ENCODE measurements at regions not wholly inside any gene's neighbourhood (a gene's known extent, or its start where the extent isn't known, plus 50 kb on each side); places are given as distances from the start of the nearest gene placed in this dataset.

- H3K36me3 ChIP-seq: no peaks in the 10 kb centered on the region
- no peak overlapping the region for H3K4me3 ChIP-seq
- no peak for DNase-seq
- TF ChIP-seq CTCF (IDR thresholded peaks at IDR 0.05): no peak
- peaks cover 0 to 55% (median 0%) of the 10 kb centered on the region in 11 donors for H3K9me3 ChIP-seq
- H3K4me1 ChIP-seq: no peaks in the 10 kb centered on the region
- no peak for ATAC-seq
- H3K27me3 ChIP-seq: no peaks in the 10 kb centered on the region
- 50 to 52% methylated on average over 6 of the region's 6 CpGs for WGBS, 2 donors
- intact Hi-C loops (cut with DNase I): no loop called here
- no peak overlapping the region for H3K27ac ChIP-seq
Observed at GRCh38 chr19:27705896-27706295, 1507.1 kb downstream of the UQCRFS1 start.

- Histone ChIP-seq H3K4me3 (no peak overlapping the region), H3K36me3 (no peaks in the 10 kb centered on the region), H3K27me3 (no peaks in the 10 kb centered on the region), H3K27ac (no peak overlapping the region), H3K9me3 (peaks cover 0 to 78% (median 3%) of the 10 kb centered on the region in 11 donors), H3K4me1 (no peaks in the 10 kb centered on the region)
- 61 to 62% methylated on average over 3 of the region's 3 CpGs for WGBS, 2 donors
- intact Hi-C loops (cut with DNase I): no loop called here
- DNase-seq (no peak), ATAC-seq (no peak)
- TF ChIP-seq CTCF (IDR thresholded peaks at IDR 0.05): no peak
Observed at GRCh38 chr19:27694361-27695055, 1518.4 kb downstream of the UQCRFS1 start.

- no peak overlapping the region for H3K27ac ChIP-seq
- DNase-seq (no peak), ATAC-seq (no peak)
- intact Hi-C loops (cut with DNase I): no loop called here
- peaks cover 0 to 72% (median 0%) of the 10 kb centered on the region in 11 donors for H3K9me3 ChIP-seq
- H3K4me3 ChIP-seq: no peak overlapping the region
- no peaks in the 10 kb centered on the region for H3K4me1 ChIP-seq
- 63 to 64% methylated on average over 4 of the region's 4 CpGs for WGBS, 2 donors
- H3K27me3 ChIP-seq: no peaks in the 10 kb centered on the region
- no peak for TF ChIP-seq CTCF (IDR thresholded peaks at IDR 0.05)
- H3K36me3 ChIP-seq: no peaks in the 10 kb centered on the region
Observed at GRCh38 chr19:27691991-27692390, 1521.0 kb downstream of the UQCRFS1 start.

GRCh38 chr19:27689734-27690241 lies 1523.2 kb downstream of the UQCRFS1 start:
- ATAC-seq: peak in 1 of 8 donors; percentile 37
- intact Hi-C loops (cut with DNase I): no loop called here
- Histone ChIP-seq H3K36me3 (no peaks in the 10 kb centered on the region), H3K27ac (no peak overlapping the region), H3K4me1 (no peaks in the 10 kb centered on the region), H3K4me3 (no peak overlapping the region), H3K9me3 (peaks cover 0 to 74% (median 0%) of the 10 kb centered on the region in 11 donors), H3K27me3 (no peaks in the 10 kb centered on the region)
- TF ChIP-seq CTCF (IDR thresholded peaks at IDR 0.05): no peak
- DNase-seq: no peak
- WGBS, 2 donors: 42 to 43% methylated on average over 4 of the region's 4 CpGs

Measured in heart right ventricle (tissue), 16 donors.